ELF-1 (cell line): ENCODE measurements at regions not wholly inside any gene's neighbourhood (a gene's known extent, or its start where the extent isn't known, plus 50 kb on each side); places are given as distances from the start of the nearest gene placed in this dataset.
"Not testable (repeated sequence)": the region's sequence is repeated elsewhere in the genome, so short reads cannot be mapped to it uniquely, and the experiment has no call there.

Source experiments
- DNase-seq: peaks from one replicate; pipeline ENCODE4 v3.0.0-alpha.2; 2016; ENCODE audit warnings: low read depth, low spot score

DNA sequence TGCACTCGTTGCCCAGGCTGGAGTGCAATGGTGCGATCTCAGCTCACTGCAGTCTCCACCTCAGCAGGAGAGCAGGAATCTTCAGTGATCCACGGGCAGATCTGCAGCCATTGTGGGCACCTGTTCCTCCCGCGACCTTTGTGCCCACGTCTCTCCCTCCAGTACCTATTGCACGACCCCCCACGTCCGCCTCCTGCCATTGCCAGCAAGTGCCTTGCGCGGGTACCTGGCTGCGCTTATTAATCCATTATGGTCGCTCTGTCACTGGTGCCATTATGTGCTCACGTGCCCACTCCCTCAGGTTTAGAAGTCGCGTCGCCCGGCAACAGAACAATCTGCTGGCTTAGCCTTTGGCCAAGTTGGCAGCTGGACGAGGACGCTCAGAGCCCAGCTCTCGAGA lies 146.2 kb upstream of the C1QTNF3 start:
- DNase-seq: not testable (repeated sequence)

DNA sequence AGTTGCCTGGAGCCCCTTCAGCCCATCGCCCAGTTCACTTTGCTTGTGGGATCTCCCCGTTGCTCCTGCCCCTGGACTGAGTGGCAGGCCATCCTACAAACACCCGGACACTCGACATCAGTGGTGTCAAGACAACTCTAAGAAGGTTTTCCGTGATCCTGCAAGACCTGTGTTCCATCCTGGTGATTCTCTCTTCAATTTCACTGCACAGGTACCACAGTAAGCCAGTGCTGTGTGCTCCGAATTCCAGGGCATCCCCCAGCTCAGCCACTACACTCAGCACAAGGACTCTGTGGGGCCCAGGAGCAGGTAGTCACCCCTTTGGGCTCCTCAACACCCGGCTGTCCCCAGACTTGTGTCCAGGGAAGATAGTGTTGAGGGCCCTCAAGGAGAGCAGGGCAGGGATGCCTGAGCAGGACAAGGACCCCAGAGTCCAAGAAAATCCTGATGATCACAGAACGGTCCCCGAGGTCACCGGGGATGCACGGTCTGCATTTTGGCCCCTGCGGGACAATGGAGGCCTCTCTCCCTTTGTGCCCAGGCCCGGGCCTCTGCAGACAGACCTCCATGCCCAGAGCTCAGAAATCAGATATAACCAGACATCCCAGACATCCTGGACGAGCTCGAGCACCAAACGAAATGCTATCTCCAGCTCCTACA lies 146.9 kb upstream of the C1QTNF3 start:
- not testable (repeated sequence) for DNase-seq

DNA sequence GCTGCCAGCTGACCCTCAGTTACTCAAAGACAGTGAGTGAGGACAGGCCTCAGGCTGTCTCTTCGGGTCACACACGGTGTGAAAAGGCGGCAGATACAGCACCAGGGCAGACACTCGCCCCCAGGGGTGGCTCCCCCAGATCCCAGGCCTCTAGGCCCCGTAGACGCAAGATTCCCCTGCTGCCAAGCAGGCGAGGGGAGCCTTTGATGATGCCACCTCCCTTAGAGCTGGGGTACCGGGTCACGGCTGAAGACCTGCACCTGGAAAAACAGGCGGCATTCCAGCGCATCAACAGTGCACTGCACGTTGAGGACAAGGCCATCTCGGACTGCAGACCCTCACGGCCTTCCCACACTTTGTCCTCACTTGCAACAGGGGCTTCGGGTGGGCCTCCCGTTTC lies 147.5 kb upstream of the C1QTNF3 start:
- not testable (repeated sequence) for DNase-seq

DNA sequence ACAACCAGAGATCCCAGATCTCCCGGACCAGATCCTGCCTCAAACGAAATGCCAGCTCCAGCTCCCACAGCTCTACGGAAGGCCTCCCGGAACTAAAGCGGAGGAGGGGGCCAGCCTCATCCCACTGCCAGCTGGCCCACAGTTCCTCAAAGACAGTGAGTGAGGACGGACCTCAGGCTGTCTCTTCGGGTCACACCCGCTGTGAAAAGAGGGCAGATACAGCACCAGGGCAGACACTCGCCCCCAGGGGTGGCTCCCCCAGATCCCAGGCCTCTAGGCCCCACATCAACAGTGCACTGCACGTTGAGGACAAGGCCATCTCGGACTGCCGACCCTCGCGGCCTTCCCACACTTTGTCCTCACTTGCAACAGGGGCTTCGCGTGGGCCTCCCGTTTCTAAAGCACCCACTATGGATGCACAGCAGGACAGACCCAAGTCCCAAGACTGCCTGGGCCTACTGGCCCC lies 148.3 kb upstream of the C1QTNF3 start:
- peak; percentile 4 for DNase-seq

DNA sequence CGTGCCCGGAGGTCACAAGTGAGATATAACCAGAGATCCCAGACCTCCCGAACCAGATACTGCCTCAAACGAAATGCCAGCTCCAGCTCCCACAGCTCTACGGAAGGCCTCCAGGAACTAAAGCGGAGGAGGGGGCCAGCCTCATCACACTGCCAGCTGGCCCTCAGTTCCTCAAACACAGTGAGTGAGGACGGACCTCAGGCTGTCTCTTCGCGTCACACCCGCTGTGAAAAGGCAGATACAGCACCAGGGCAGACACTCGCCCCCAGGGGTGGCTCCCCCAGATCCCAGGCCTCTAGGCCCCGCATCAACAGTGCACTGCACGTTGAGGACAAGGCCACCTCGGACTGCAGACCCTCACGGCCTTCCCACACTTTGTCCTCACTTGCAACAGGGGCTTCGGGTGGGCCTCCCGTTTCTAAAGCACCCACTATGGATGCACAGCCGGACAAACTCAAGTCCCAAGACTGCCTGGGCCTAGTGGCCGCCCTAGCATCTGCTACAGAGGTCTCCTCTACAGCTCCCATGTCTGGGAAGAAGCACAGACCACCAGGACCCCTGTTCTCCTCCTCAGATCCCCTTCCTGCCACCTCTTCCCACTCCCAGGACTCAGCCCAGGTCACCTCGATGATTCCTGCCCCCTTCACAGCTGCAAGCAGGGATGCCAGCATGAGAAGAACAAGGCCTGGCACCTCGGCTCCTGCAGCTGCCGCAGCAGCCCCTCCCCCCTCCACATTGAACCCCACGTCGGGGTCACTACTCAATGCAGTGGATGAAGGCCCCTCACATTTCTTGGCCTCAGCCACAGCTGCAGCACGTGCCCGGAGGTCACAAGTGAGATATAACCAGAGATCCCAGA lies 149.3 kb upstream of the C1QTNF3 start:
- peak; percentile 36 for DNase-seq

DNA sequence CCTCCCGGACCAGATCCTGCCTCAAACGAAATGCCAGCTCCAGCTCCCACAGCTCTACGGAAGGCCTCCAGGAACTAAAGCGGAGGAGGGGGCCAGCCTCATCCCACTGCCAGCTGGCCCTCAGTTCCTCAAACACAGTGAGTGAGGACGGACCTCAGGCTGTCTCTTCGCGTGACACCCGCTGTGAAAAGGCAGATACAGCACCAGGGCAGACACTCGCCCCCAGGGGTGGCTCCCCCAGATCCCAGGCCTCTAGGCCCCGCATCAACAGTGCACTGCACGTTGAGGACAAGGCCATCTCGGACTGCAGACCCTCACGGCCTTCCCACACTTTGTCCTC lies 149.9 kb upstream of the C1QTNF3 start:
- not testable (repeated sequence) for DNase-seq

DNA sequence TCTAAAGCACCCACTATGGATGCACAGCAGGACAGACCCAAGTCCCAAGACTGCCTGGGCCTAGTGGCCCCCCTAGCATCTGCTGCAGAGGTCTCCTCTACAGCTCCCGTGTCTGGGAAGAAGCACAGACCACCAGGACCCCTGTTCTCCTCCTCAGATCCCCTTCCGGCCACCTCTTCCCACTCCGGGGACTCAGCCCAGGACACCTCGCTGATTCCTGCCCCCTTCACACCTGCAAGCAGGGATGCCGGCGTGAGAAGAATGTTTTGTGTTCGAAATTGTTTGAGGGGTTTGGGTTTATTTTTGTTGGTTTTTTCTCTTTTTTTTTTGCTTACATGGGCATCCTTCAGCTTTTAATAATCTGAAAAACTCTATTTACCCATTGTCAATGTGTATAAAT lies 150.3 kb upstream of the C1QTNF3 start:
- not testable (repeated sequence) for DNase-seq

DNA sequence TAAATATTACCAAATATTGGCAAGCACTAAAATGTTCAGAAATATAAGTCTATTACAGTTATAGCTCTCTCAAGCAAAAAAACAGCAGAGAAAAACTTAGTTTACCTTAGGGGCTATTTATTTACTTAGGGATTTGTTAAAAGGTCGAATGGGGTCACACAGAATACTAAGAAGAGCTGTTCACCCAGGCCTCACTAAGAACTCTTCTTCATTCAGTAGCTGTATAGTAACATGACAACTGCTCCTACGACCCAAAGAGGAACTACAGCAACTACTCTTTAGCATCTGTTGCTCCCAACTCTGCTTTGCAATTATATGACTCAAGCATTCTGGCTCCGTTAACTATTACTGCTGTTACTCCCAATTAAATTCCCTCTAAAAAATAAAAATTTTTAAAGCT lies 150.8 kb upstream of the C1QTNF3 start:
- DNase-seq: not testable (repeated sequence)

DNA sequence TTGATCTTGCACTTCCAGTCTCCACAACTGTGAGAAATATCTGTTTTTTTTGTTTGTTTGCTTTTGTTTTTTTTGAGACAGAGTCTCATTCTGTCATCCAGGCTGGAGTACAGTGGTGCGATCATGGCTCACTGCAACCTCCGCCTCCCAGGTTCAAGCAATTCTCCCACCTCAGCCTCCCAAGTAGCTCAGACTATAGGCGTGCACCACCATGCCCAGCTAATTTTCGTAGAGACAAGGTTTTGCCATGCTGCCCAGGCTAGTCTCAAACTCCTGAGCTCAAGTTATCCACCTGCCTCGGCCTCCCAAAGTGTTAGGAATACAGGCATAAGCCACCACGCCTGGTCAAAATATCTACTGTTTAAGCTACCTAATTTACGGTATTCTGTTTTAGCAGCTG lies 153.1 kb upstream of the C1QTNF3 start:
- DNase-seq: not testable (repeated sequence)

DNA sequence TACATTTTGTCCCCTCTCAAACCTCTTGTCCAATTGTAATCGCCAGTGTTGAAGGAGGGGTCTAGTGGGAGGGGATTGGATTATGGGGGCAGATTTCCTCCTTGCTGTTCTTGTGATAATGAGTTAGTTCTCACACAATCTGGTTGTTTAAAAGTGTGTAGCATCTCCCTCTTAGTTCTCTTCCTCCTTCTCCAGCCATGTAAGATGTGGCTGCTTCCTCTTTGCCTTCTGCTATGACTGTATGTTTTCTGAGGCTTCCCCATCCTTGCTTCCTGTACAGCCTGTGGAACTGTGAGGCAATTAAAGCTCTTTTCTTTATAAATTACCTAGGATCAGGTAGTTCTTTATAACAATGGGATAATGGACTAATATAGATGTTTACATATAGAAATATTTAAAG lies 162.3 kb upstream of the C1QTNF3 start:
- DNase-seq: not testable (repeated sequence)

DNA sequence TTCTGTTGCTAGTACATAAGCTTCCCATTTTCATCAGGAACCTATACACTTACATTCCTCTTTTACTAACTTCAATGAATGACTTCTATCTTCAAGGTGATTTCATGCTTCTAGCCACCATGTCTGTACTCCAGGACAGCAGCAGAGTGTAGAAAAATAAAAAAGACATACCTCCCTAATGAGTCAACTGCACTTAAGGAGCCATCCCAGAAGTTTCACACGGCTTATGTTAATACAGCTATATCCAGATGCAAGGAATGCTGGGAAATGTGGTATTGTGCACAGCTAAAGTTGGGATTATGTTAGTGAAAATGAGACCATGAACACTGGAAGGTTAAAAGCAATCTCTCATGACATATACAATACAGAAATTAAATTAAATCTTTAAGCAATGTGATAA lies 174.4 kb upstream of the C1QTNF3 start:
- DNase-seq: not testable (repeated sequence)

DNA sequence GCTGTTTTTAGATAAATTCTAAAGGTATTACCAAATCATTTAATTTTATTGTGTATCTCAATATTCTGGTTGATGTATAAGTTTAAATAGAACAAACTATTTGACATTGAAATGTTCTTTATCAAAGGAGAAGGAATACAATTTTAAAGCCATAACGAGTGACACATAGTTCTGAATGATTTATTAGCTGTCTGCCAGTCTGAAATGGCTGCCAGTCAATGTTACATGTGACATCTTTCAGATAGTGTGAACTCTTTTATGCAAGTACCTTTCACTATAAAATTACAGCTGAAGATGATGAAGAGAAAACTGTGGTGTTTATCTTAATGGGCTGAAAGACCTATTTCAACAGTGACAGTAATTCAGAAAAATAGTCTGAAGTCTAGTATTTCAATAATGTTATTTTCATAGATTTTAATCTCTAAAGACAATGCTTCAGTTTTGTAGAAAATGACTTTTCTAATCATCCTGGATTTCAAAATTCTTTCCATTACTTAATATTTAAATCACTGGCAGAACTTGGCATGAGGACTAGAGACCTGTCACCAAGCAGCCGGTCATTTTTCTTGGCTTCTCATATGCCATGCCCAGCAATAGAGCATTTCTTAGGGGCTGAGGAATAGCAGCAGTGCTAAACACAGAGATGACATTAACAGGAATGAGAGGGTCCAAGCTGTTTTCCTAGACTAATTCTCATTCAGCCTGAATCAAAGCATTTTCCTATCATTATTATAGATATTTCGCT lies 178.5 kb upstream of the C1QTNF3 start:
- not testable (repeated sequence) for DNase-seq

DNA sequence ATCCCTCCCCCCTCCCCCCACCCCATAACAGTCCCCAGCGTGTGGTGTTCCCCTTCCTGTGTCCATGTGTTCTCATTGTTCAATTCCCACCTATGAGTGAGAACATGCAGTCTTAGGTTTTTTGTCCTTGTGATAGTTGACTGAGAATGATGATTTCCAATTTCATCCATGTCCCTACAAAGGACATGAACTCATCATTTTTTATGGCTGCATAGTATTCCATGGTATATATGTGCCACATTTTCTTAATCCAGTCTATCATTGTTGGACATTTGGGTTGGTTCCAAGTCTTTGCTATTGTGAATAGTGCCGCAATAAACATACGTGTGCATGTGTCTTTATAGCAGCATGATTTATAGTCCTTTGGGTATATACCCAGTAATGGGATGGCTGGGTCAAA lies 180.1 kb upstream of the C1QTNF3 start:
- DNase-seq: not testable (repeated sequence)

DNA sequence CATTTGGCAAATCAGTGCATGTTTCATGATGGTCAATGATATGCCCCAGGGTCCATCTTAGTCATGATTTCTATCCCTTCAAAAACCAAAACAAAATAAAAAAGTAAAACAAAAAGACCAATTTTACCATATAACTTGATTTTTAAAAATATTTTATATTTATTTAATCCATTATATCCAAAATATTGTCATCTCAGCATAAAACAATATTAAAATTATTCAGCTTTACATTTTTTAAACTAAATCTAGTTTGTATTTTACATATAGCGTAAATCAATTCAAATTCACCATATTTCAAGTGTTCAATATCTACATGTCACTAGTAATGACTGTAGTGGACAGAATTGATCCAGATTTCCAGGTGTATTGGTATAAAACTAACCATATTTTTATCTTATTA lies 187.4 kb upstream of the C1QTNF3 start:
- DNase-seq: not testable (repeated sequence)

DNA sequence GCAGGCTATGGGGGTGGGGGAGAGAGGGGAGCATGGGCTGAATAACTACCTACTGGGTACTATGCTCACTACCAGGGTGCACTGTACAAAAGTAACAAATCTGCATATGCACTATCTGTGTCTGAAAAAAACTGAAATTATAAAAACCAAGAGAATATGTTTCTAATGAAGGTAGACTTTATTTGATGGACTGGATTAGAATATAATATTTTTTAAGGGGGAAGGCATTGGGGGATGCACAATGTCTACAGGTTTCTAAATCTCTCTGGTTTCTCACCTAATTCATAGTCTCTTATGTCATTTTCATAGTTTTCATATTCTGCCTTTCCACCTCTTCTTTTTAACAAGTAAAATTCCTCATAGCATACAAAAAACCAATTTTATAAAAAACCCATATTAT lies 200.8 kb upstream of the C1QTNF3 start:
- DNase-seq: not testable (repeated sequence)

DNA sequence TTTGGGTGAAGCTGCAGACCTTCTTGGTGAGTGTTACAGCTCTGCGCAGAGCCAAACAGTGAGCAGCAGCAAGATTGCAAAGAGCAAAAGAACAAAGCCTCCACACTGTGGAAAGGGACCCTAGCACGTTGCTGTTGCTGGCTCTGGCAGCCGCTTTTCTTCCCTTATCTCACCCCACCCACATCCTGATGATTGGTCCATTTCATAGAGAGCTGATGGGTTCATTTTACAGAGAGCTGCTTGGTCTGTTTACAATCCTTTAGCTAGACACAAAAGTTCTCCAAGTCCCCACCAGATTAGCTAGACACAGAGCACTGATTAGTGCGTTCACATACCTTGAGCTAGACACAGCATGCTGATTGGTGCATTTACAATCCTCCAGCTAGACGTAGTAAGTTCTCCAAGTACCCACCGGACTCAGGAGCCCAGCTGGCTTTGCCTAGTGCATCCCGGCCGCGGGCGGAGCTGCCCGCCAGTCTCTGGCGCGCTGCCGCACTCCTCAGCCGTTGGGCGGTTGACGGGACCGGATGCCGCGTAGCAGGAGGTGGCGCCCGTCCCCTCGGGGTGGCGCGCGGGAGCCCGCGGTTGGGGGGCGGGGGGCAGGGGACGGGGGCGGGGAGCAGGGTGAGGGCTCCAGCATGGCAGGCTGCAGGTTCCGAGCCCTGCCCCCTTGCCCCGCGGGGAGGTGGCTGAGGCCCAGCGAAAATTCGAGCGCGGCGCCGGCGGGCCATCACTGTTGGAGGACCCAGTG lies 201.4 kb upstream of the C1QTNF3 start:
- peak; percentile 15 for DNase-seq

DNA sequence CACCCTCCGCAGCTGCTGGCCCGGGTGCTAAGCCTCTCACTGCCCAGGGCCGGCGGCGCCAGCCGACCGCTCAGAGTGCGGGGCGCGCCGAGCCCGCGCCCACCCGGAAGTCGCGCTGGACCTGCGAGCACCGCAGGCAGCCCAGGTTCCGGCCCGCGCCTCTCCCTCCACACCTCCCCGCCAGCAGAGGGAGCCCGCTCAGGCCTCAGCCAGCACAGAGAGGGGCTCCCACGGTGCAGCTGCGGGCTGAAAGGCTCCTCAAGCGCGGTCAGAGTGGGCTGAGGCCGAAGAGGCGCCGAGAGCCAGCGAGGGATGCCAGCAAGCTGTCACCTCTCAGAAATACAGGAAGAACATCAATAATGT lies 202.0 kb upstream of the C1QTNF3 start:
- not testable (repeated sequence) for DNase-seq

DNA sequence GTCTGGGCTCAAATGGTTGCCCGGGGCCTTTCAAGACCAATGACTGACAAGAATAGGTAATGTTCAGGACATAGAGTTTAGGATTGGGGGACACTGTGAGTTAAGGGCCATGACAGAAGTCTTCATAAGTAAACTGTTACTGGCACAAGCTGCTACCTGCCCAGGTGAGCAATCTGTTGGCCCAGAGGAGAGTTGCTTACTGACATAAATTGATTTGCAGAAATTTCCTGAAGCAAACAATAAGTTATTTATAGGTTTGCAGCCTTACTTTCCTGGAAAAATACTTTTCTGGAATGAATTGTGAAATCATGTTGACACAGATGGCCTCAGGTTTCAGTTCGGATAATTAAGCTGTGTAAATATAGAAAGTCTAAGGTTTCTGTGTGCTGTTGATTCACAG lies 202.8 kb upstream of the C1QTNF3 start:
- not testable (repeated sequence) for DNase-seq

DNA sequence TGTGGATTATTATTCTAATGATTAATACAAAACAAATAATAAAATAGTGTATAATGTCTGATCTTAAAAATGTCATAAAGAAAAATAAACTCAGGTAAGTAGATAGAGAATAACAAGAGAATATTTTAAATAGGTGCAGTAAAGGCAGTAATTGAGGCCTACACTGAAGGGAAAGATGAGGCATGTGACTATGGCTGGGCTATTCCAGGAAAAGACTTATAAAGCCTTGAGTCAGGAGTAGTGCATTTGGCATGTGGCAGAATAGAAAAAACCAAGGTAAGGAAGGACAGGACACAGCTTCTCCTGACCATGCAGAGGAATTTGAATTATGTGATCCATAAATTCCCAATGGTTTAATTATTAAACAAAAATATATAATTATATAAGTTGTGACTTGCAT lies 215.6 kb upstream of the C1QTNF3 start:
- DNase-seq: not testable (repeated sequence)

DNA sequence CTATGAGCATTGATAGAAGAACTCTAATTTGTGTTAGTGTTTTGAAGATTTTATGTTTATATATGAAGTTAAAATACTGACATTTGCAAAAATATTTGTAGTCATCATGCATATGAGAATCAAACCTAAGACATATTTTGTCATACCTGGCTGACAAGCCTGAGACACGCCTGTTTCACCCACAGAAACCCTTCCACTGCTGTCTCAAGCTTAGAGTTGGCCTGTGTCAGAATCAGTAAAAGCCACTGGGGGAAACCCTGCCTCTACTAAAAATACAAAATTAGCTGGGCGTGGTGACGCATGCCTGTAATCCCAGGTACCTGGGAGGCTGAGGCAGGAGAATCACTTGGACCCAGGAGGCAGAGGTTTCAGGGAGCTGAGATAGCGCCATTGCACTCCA lies 218.0 kb upstream of the C1QTNF3 start:
- DNase-seq: not testable (repeated sequence)

DNA sequence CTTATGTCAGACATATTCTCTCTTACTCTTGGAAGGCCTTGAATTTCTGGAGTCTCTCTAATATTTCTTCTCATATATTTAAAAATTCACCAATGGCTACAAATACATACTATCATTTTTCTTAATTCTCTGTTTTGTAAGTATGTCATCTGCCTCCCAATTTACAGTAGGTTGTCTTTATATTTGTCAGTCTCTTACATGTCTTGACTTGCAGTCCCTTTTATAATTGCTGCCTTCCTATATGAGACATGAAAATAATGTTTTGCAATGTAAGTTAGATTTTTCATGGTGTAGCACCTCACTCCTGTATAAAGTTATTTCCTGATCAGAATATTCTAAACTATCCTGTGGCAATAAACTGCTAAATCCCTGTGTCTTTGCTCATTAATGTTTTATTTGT lies 223.1 kb upstream of the C1QTNF3 start:
- not testable (repeated sequence) for DNase-seq

DNA sequence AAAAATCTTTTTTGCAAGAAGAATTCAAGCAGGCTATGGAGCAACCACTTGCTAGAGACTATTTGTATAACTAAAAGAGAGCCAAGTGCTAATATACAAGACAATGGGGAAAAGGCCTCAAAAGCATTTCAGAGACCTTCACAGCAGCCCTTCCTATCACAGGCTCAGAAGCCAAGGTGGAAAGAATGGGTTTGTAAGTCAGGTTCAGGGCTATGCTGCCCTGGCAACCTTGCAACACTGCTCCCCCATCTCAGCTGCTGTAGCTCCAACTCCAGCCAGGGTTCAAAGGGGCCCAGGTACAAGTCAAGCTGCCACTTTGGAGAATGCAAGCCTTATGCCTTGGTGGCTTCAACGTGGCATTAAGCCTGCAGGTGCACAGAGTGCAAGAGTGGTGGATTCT lies 253.7 kb upstream of the C1QTNF3 start:
- peak; percentile 26 for DNase-seq
